ENCODE measurements at regions not wholly inside any gene's neighbourhood (a gene's known extent, or its start where the extent isn't known, plus 50 kb on each side); places are given as distances from the start of the nearest gene placed in this dataset.
"Not testable (repeated sequence)": the region's sequence is repeated elsewhere in the genome, so short reads cannot be mapped to it uniquely, and the experiment has no call there.

DNA sequence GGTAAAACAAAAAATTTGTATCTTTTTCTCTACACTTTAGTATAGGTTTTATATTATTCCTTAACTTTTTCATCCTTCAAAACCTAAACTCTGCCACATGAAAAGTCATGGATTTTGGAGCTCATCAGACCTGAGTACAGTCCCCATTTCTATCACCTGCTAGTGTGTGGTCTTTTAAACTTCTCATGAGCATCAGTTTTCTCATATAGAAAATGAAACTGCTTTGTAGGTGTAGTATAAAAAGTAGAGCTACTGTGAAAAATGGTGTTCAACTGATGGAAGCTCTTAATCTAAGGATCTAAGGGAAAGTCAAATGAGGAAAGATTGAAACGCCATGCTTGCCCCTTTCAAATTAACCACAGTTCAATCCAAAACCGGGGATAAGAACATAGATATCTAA lies 686.5 kb downstream of the MECOM start:
- DNase-seq (ENCODE audit: low read depth) = no peak

DNA sequence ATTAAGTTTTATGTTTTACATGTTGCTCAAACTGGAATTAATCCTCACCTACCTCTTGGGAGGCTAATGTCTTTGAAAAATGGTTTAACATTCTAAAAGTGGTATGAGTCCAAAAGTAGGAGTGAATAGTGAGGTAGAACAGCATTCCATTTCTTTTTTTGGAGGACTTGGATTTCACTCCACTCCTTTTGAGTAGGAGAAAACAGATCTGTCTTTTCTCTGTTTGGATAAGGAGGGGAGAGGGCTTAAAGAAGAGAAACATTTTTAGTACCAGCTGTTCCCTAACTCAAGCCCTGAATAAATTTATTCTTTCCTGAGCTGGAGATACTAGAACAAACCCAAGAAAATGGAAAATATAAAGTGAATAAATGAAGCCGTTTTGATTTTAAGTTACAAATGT lies 687.9 kb downstream of the MECOM start:
- DNase-seq (ENCODE audit: low read depth) = no peak

DNA sequence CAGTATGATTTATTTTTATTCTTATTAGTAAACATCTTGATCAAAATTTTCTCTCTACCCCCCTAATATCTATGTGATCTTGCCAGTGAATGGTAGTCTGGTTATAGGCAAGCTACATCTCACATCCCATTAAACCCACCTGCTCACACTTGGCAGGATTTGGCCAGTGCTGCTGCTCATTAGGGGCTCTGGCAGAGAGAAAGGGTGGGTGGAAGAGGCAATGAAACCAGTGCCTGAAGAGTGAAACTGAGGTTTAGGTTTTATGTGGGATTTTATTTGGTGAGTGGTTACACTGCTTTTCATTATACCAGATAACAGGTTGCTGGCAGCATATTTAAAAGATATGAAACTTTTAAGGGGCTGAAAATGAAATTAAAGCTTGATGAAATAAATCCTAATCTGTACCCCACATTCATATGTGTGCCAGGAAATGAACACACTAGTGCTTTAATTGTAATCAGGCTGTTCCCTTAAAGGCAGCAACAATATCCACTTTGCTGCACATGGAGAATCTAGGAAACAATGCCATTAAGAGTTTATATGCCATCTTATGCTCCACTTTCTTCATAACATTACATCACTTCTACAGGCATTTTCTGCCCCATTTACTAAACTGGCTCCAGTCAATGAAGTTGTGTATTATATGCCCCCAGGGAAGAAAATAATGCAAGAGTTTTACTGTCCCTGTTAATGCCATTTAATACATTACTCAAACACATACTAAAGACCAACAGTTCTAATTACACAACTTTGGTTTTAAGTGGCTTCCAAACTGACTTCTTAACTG lies 688.7 kb downstream of the MECOM start:
- peak; percentile 33 for DNase-seq (ENCODE audit: low read depth)

DNA sequence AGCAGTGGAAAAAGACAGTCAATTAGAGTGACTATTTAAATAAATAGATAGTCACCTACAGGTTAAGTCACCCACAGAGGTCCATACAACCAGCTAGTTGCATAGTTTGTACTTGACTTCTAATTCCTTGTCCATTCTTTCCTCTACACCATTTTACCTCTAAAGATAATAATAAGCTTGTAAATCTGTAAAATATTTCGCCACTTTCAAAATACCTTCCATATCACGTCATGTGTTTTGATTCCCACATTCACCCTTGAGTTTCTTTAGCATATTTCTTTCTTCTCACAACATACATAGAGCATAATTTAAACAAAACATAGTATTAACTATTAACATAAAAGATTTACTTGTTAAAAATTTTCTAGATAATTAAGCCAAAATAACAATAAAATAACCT lies 689.6 kb downstream of the MECOM start:
- no peak for DNase-seq (ENCODE audit: low read depth)

DNA sequence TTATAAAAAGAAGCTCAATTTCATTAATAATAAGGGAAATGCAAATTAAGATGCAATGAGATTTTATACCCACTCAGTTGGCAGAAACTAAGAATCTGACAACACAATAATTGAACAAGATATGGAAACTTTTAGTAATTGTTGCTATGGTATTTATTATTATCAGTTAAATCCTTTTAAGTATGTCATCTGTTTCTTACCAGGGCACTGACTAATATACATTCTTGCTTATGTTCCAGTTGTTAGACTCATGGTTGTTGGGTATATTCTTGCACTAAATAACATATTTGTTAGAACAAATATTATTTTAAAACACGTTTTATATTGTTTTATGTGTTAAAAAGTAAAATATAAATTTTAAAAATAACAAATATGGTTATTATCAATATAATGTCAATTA lies 690.3 kb downstream of the MECOM start:
- no peak for DNase-seq (ENCODE audit: low read depth)

DNA sequence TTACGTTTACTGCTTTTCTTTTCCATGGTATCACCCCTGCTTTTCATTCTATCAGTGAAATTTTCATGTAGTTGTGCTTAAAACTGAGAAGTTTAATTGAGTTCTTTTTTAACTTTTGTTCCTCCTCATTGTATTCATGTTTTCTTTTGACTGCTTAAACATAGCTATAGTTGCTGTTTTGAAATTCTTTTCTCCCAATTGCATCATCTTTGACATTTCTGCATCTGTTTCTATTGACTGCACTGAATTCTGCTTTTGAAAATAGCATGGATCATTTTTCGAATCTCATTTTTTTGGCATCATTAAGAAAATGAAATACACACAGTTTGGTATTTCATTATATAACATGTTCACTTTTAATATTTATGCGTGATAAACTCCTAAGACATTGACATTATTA lies 694.9 kb downstream of the MECOM start:
- no peak for DNase-seq (ENCODE audit: low read depth)

DNA sequence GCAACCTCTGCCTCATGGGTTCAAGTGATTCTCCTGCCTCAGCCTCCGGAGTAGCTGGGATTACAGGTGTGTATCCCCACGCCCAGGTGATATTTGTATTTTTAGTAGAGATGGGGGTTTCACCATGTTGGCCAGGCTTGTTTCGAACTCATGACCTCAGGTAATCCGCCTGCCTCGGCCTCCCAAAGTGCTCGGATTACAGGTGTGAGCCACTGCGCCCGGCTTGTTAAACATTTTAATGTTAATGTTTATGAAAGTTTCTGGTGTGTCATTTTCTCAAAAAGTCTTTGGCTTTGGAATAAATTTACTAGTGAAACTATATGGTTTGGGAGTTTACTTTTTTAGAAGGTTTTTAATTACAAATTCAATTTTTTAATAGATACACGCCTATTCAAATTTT lies 698.8 kb downstream of the MECOM start:
- DNase-seq (ENCODE audit: low read depth) = no peak

DNA sequence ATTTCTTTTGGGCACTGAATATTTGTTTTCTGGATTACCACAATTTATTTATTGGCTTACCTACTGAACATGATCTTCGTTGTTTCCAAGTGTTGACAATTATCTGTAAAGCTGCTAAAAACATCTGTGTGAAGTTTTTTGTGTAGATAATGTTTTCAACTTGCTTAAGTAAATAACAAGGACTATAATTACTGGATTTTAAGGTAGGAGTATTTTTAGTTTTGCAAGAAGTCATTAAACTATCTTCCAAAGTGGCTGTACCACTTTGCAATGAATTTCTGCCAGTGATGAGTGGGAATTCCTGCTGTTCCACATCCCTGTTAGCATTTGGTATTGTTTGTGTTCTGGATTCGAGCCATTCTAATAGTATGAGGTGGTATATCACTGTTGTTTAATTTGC lies 702.2 kb downstream of the MECOM start:
- no peak for DNase-seq (ENCODE audit: low read depth)

DNA sequence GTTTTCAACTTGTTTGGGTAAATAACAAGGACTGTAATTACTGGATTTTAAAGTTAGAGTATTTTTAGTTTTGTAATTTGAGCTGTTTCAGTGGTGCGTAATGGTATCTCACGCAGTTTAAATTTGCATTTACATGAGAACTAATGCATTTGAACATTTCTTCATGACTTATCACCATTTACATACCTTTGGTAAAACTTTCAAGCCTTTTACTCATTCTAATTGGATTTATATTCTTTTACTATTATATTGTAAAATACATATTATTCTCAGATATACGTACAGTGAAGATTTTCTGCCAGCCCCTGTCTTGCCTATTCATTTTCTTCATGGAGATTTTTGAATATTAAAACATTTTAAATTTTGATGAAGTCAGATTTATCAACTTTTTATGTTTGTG lies 703.8 kb downstream of the MECOM start:
- no peak for DNase-seq (ENCODE audit: low read depth)

DNA sequence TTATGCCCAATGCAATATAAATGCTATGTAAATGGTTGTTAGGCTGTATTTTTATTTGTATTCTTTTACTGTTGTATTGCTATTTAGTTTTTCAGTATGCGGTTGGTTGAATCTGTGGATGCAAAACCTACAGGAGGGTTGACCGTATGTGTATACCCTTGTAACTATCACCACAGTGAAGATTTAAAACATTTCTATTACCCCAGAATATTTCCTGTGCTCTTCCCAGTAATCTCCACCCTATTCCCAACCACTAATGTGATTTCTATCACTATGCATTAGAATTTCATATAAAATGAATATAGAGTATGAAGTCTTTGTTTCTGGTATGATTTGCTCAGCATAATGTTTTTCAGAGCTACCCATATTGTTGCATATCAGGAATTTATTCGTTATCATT lies 705.0 kb downstream of the MECOM start:
- no peak for DNase-seq (ENCODE audit: low read depth)

DNA sequence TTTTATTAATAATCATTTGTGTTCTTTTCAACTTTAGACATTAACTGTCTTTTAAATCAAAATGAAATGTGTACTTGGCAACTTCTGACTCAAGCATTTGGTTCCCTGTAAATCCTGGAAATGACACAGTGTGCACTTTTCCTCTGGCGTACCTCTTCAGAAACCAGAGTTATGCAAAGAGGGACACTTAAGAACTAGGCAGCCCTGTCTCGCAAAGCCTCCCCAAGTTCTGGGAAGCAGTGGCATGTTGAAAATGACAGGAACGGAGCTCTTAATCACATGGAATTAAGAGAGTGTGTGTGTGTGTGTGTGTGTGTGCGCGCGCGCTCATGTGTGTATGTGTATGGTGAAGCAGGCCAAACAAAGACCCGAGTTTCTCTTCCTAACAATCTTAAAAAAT lies 707.4 kb downstream of the MECOM start:
- no peak for DNase-seq (ENCODE audit: low read depth)

DNA sequence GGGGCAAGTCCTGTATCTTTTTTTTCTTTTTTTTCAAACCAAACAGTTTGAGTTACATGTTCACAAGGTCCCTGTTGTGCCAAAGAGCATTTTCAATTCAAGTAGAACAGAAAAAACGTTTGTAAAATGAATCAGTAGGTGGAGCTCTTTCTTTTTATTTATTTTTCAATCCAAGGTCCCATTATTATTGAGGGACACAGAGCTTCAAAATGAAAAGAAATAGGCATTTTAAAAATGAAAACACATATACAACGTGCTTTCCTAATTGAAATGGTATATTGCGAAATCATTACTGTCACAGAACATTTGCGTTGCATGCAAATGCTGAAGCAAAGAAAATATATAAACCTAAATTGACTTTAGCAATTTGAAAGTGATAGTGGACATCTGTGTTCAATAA lies 711.0 kb downstream of the MECOM start:
- peak; percentile 65 for DNase-seq (ENCODE audit: low read depth)

DNA sequence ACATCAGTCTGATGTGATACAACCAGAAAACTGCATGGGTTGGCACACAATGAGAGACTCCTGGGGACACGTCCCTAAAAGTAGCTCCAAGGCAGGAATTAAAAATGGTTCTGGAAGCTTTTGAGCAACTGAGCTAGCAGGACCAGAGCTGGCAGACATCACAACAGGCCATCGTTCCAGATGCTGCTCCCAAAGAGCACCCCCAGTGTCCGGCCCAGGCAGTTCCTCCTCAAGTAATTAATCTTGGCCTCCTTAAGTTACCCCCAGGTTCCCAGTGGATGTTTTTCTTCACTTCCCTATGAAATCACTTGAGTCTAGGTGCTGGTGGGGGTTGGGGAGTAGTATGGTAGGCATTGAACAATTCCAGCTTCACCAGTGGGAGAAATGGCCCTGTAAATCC lies 711.6 kb downstream of the MECOM start:
- peak; percentile 21 for DNase-seq (ENCODE audit: low read depth)

DNA sequence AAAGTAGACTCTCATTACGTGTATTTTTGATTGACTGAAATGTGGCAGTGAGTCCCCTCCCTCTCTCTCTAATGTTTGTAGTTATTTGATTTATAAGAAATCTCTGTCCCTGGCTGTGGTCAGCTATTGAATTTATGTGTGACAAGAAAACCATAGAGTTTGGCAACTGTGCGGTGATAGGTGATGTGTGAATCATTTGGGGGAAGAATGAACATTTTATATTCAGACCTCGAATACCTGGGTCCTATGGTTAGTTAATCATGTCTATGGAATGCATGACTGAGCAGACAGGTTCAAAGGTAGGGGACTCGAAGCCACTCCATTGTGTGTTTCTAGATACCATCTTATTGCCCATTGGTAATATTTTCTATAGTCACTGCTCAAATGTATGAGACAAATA lies 712.1 kb downstream of the MECOM start:
- peak; percentile 79 for DNase-seq (ENCODE audit: low read depth)

DNA sequence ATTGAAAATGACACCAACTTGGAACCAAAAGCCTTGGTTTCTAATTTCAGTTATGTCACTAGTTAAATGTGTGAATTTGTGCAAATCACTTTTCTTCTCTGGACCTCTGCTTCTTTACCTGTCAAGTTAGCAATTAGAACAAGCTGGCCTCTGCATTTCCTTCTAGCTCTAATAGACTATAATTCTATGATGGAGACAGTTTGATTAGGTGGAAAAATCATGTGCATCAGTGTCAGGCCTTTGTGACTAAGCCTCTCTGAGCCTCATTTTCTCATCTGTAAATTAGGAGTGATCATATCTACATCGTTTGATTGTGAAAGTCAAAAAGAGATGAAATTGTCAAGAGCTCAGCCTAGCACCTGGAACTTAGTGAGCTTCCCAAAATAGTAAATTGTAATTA lies 712.9 kb downstream of the MECOM start:
- DNase-seq (ENCODE audit: low read depth) = no peak

DNA sequence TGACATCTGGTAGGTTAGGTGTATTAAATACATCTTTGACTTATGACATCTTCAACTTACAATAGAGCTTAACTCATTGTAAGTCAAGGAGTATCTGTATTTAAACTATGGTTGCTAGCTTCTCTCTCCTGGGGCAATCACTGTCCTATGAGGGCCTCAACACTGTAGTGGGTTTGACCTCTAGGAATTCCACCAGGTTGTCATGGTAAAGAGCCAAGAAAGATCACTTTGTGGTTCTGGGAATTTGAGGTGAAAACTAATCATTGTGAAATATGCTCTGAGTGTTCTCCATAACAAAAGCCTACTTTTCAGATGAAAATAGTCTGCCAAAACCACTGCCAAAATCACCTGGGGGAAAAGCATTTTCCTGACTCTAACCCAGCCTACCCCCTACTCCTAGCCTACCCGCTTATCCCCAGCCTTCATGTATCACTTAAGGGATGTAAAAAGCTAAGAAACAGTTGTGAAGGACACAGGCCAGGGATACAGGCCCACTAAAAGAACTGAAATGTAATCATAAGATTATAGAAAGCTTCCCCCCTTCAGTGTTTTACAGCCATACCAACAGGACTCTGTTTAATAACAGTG lies 723.8 kb downstream of the MECOM start:
- peak; percentile 32 for DNase-seq (ENCODE audit: low read depth)

DNA sequence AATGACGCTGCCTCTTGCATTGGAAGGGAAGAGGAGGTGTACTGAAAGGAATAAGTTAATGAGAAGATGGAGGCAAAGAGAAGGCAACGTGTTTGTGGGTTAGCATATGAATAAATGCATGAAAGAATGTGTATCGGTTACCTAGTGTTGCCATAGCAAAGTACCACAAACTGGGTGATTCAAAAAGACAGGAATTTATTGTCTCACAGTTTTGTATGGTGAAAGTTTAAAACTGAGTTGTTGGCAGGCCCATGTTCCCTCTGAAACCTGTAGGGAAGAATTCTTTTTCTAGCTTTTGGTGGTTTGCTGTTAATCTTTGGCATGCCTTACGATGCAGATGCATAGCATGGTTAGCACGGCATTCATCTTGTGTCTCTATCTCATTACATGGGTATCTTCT lies 729.9 kb downstream of the MECOM start:
- peak; percentile 95 for DNase-seq (ENCODE audit: low read depth)

DNA sequence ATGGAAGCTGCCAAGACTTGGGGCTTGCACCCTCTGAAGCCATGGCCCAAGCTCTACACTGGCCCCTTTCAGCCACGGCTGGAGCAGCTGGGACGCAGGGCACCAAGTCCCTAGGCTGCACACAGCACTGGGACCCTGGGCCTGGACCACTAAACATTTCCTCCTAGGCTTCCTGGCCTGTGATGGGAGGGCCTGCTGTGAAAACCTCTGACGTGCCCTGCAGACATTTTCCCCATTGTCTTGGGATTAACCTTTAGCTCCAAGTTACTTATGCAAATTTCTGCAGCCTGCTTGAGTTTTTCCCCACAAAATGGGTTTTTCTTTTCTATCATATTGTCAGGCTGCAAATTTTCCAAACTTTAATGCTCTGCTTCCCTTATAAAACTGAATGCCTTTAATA lies 733.5 kb downstream of the MECOM start:
- DNase-seq (ENCODE audit: low read depth) = not testable (repeated sequence)

DNA sequence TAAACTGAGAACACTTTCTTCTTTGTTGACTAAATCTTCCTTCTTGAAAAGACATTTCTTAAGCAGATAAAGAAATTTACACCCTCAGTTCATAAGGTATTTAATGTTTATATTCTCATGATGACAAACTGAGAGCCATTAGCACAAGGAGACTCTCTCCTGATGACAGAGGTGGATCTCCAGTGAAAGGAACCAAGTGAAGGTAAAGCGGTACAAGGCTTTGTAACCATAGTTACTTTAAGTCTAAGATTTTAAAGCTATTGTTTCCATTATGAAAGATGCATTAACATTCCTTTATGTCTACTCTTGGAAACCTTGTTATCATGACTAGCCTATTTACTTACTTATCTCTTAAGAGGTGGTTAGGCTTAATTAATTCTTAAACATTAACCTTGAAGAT lies 737.1 kb downstream of the MECOM start:
- DNase-seq (ENCODE audit: low read depth) = no peak

DNA sequence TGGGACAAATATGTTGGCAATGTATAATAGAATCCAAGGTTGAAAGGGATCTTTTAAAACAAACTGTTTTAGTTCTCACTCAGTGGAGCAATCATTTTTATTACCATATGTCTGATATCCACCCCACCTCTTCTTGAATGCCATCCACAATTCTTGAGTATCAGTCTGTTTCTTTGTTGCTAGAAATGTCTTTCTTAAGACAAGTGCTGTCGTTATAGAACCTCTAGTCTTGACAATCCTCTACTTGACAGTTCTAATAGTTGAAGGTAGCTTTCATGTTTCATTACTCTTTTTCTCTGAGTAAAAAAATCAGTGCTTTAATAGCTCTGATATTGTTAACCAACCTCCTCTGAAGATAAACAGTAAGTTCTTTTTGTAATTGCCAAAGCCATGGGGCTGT lies 737.9 kb downstream of the MECOM start:
- DNase-seq (ENCODE audit: low read depth) = no peak

DNA sequence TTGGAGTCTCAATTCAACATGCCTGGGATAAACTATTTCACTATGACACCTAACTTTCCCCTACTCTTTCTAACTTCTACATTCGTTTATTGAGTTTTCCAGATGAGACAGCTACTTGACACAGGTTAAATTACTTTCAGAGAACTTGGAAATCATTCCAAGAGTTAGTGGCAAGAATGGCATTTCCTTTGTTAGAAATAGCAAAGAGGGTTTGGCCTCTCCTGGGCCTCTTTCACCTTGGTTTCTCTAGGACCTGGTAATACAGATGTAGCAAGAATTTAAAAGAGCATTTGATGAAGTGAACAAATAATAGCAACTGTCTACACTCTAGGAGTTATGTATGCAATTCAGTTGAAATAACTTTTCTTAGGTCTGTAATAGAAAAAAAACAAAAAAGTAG lies 748.9 kb downstream of the MECOM start:
- peak; percentile 74 for DNase-seq (ENCODE audit: low read depth)

DNA sequence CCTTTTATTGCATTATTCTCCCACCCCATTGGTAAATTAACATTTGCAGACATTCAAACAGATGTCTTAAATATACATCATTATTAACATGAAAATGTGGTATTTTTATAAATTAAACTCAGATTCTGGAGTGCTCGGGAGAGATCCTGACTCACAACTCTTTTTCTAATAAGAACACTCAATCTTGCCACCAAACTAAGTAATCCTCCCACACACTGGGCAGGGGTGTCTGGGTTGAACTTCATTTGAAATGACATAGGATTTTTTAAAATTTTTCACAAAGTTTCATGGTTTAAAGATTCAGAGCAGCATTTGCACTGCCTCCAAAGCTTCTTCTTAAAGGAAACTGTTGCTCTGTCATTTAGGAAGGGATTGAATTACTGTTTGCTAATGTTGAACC lies 754.3 kb downstream of the MECOM start:
- no peak for DNase-seq (ENCODE audit: low read depth)

DNA sequence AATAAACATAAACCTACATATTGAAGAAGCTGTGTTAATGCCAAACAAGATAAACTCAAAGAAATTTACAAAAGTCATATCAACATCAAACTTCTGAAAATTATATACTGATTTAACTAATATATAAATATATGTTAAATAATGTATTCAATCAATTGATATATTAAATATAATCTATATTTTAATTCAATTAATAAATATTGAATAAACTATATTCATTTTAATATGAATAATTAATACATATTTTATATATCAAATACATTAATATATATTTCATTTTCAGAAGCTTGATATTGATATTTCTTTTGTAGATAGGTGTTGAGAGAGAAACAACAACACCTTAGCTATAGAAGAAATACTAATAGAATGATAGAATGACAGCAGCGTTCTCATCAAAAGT lies 768.1 kb downstream of the MECOM start:
- no peak for DNase-seq (ENCODE audit: low read depth)

DNA sequence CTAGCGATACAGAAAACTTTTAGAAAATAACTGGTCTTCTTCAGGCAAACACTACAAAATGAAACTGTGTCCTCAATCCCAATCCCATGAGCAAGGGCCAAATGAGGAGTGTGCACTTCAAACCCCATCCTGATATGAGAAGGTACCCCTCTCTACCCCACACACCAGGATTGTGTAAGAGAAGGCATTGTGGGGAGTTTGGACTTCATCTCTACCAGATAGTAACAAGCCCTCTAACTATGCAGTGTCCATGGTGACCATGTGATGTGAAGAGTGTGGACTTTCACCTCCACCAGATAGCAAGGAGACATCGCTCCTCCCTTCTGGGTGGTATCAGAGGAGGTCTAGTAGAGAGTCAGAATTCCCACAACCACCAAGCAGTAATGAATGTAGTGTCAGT lies 769.3 kb downstream of the MECOM start:
- no peak for DNase-seq (ENCODE audit: low read depth)

Data from M059J (cell line).